SK-N-SH treated with all-trans-retinoic acid at 6 μM for 48 hours (cell line): ENCODE measurements at regions not wholly inside any gene's neighbourhood (a gene's known extent, or its start where the extent isn't known, plus 50 kb on each side); places are given as distances from the start of the nearest gene placed in this dataset.

ENCODE experiments used
- ATAC-seq: fragments of 200-7000 bp; cut with Tn5 transposase; 3 replicates; pipeline ENCODE4 v1.9.1; 2020; ENCODE audit warnings: mild to moderate bottlenecking, moderate library complexity
- CREB5 ChIP-seq: fragments of 250-450 bp; sonication (Bioruptor Pico); IDR thresholded peaks from 2 replicates; pipeline ENCODE4 v1.5.1; 2020; ENCODE audit warnings: low read depth, mild to moderate bottlenecking, moderate library complexity
- CSDC2 ChIP-seq: fragments of 250-450 bp; sonication (Bioruptor Pico); IDR thresholded peaks from 2 replicates; pipeline ENCODE4 v1.5.0; 2020; ENCODE audit warnings: mild to moderate bottlenecking, moderate library complexity
- CSRNP3 ChIP-seq: fragments of 250-450 bp; sonication (Bioruptor Pico); IDR thresholded peaks from 2 replicates; pipeline ENCODE4 v1.5.1; 2021; ENCODE audit warnings: mild to moderate bottlenecking, moderate library complexity
- ESRRG ChIP-seq: fragments of 250-450 bp; sonication (Bioruptor Pico); IDR thresholded peaks from 2 replicates; pipeline ENCODE4 v1.6.1; 2021; ENCODE audit warnings: mild to moderate bottlenecking
- ISL1 ChIP-seq: fragments of 250-450 bp; sonication (Bioruptor Pico); IDR thresholded peaks from 2 replicates; pipeline ENCODE4 v2.1.2; 2022; ENCODE audit warnings: mild to moderate bottlenecking, moderate library complexity
- OSR1 ChIP-seq: fragments of 250-450 bp; sonication (Bioruptor Pico); IDR thresholded peaks from 2 replicates; pipeline ENCODE4 v1.8.0; 2022; ENCODE audit warnings: moderate library complexity, mild to moderate bottlenecking, inconsistent platforms
- PATZ1 ChIP-seq: fragments of 250-450 bp; sonication (Bioruptor Pico); IDR thresholded peaks from 2 replicates; pipeline ENCODE4 v1.8.0; 2020; ENCODE audit warnings: mild to moderate bottlenecking, moderate library complexity, borderline replicate concordance
- POU6F1 ChIP-seq: fragments of 250-450 bp; sonication (Bioruptor Pico); IDR thresholded peaks from 2 replicates; pipeline ENCODE4 v1.8.0; 2021; ENCODE audit warnings: low read depth, mild to moderate bottlenecking, moderate library complexity, borderline replicate concordance
- PPARA ChIP-seq: fragments of 250-450 bp; sonication (Bioruptor Pico); IDR thresholded peaks from 2 replicates; pipeline ENCODE4 v1.5.0; 2020; ENCODE audit warnings: mild to moderate bottlenecking, borderline replicate concordance
- SNAI2 ChIP-seq: fragments of 250-450 bp; sonication (Bioruptor Pico); IDR thresholded peaks from 2 replicates; pipeline ENCODE4 v1.5.0; 2020; ENCODE audit warnings: mild to moderate bottlenecking, moderate library complexity
- TCF4 ChIP-seq: fragments of 250-450 bp; sonication (Bioruptor Pico); IDR thresholded peaks from 2 replicates; pipeline ENCODE4 v1.8.0; 2021; ENCODE audit warnings: mild to moderate bottlenecking, moderate library complexity, borderline replicate concordance
- TOX ChIP-seq: fragments of 250-450 bp; sonication (Bioruptor Pico); IDR thresholded peaks from 2 replicates; pipeline ENCODE4 v1.8.0; 2021; ENCODE audit warnings: mild to moderate bottlenecking, moderate library complexity, borderline replicate concordance
- ZC3H10 ChIP-seq: fragments of 250-450 bp; sonication (Bioruptor Pico); IDR thresholded peaks from 2 replicates; pipeline ENCODE4 v1.5.1; 2021; ENCODE audit warnings: mild to moderate bottlenecking, moderate library complexity
- ZFP3 ChIP-seq: fragments of 250-450 bp; sonication (Bioruptor Pico); IDR thresholded peaks from 2 replicates; pipeline ENCODE4 v1.5.0; 2020; ENCODE audit warnings: mild to moderate bottlenecking, moderate library complexity
- ZFP30 ChIP-seq: fragments of 450-650 bp; formaldehyde crosslinking; IDR thresholded peaks from 2 replicates; pipeline ENCODE4 v1.5.0; 2022; ENCODE audit warnings: mild to moderate bottlenecking, moderate library complexity
- ZNF565 ChIP-seq: fragments of 450-650 bp; formaldehyde crosslinking; conservative IDR thresholded peaks from 2 replicates; pipeline ENCODE4 v1.5.0; 2020; ENCODE audit warnings: low read depth, mild to moderate bottlenecking, moderate library complexity
- ZNF70 ChIP-seq: fragments of 450-650 bp; formaldehyde crosslinking; IDR thresholded peaks from 2 replicates; pipeline ENCODE4 v1.5.0; 2020; ENCODE audit warnings: mild to moderate bottlenecking, moderate library complexity
- ZNF8 ChIP-seq: fragments of 450-650 bp; formaldehyde crosslinking; IDR thresholded peaks from 2 replicates; pipeline ENCODE4 v1.5.0; 2020; ENCODE audit warnings: mild to moderate bottlenecking, moderate library complexity
- TF ChIP-seq, protein P1 (sequence below): fragments of 250-450 bp; sonication (Bioruptor Pico); IDR thresholded peaks from 2 replicates; pipeline ENCODE4 v1.5.0; 2020; ENCODE audit warnings: mild to moderate bottlenecking, moderate library complexity

GRCh38 chr1:168372861-168373371 is 92.2 kb downstream of the TBX19 start:
- TF ChIP-seq PPARA (no peak), ESRRG (CRISPR knock-in tag) (no peak), OSR1 (CRISPR knock-in tag) (no peak), TCF4 (CRISPR knock-in tag) (no peak)
- no peak; the same call in 2 of the 3 replicates for ATAC-seq

- no peak for ATAC-seq
- TF ChIP-seq ZNF565 (CRISPR knock-in tag) (no peak), ZNF70 (CRISPR knock-in tag) (no peak), ZFP3 (CRISPR knock-in tag) (no peak)
- TF ChIP-seq, protein P1, sequence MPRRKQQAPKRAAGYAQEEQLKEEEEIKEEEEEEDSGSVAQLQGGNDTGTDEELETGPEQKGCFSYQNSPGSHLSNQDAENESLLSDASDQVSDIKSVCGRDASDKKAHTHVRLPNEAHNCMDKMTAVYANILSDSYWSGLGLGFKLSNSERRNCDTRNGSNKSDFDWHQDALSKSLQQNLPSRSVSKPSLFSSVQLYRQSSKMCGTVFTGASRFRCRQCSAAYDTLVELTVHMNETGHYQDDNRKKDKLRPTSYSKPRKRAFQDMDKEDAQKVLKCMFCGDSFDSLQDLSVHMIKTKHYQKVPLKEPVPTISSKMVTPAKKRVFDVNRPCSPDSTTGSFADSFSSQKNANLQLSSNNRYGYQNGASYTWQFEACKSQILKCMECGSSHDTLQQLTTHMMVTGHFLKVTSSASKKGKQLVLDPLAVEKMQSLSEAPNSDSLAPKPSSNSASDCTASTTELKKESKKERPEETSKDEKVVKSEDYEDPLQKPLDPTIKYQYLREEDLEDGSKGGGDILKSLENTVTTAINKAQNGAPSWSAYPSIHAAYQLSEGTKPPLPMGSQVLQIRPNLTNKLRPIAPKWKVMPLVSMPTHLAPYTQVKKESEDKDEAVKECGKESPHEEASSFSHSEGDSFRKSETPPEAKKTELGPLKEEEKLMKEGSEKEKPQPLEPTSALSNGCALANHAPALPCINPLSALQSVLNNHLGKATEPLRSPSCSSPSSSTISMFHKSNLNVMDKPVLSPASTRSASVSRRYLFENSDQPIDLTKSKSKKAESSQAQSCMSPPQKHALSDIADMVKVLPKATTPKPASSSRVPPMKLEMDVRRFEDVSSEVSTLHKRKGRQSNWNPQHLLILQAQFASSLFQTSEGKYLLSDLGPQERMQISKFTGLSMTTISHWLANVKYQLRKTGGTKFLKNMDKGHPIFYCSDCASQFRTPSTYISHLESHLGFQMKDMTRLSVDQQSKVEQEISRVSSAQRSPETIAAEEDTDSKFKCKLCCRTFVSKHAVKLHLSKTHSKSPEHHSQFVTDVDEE (CRISPR knock-in tag) = no peak
Measured at GRCh38 chr1:168372307-168372706, 91.6 kb downstream of the TBX19 start.

GRCh38 chr1:168371477-168371876 is 90.8 kb downstream of the TBX19 start:
- TF ChIP-seq ZFP30 (CRISPR knock-in tag) = no peak
- no peak for TF ChIP-seq ZC3H10
- no peak for TF ChIP-seq ESRRG (CRISPR knock-in tag)
- TF ChIP-seq ZFP3 (CRISPR knock-in tag) = no peak
- no peak for TF ChIP-seq SNAI2 (CRISPR knock-in tag)
- TF ChIP-seq CREB5 (CRISPR knock-in tag) = no peak
- ATAC-seq = no peak

- ATAC-seq = no peak
- no peak for TF ChIP-seq CSDC2
- TF ChIP-seq ZFP30 (CRISPR knock-in tag) = no peak
- no peak for TF ChIP-seq TCF4 (CRISPR knock-in tag)
- TF ChIP-seq POU6F1 (CRISPR knock-in tag) = no peak
- no peak for TF ChIP-seq ZC3H10
- no peak for TF ChIP-seq PATZ1
- TF ChIP-seq ZFP3 (CRISPR knock-in tag) = no peak
- TF ChIP-seq OSR1 (CRISPR knock-in tag) = no peak
- no peak for TF ChIP-seq CSRNP3
- no peak for TF ChIP-seq ZNF565 (CRISPR knock-in tag)
- no peak for TF ChIP-seq CREB5 (CRISPR knock-in tag)
- no peak for TF ChIP-seq ISL1 (CRISPR knock-in tag)
- no peak for TF ChIP-seq TOX
- TF ChIP-seq ZNF8 (CRISPR knock-in tag) = no peak
Measured at GRCh38 chr1:168370586-168370985, 89.9 kb downstream of the TBX19 start.
